ENCODE measurements at regions not wholly inside any gene's neighbourhood (a gene's known extent, or its start where the extent isn't known, plus 50 kb on each side); places are given as distances from the start of the nearest gene placed in this dataset.

- ChIA-PET CTCF (no interaction called here), POLR2A (no interaction called here)
- Histone ChIP-seq H3K27ac (ENCODE audit: insufficient read depth, low read depth, low read length) (no peak overlapping the region), H4K20me1 (replicated peaks; ENCODE audit: control insufficient read depth, extremely low read depth, insufficient read depth, low read length) (no peaks in the 10 kb centered on the region), H3K27me3 (ENCODE audit: control insufficient read depth in 2 of 2, insufficient read depth in 2 of 2, low read length in 2 of 2) (no peaks in the 10 kb centered on the region), H3K9me3 (replicated peaks; ENCODE audit: control insufficient read depth, insufficient read depth, low read length) (no peaks in the 10 kb centered on the region), H3K4me3 (replicated peaks in 1 of 3; ENCODE audit: insufficient read depth in 1 of 3, low read depth in 1 of 3, low read length in 3 of 3) (no peak overlapping the region), H2AFZ (ENCODE audit: low read depth, low read length) (no peak overlapping the region), H3K9ac (replicated peaks; ENCODE audit: extremely low read depth, insufficient read depth, low read length) (no peak overlapping the region), H3K4me1 (ENCODE audit: control insufficient read depth, extremely low read depth, insufficient read depth, low read length) (no peaks in the 10 kb centered on the region), H3K79me2 (ENCODE audit: control insufficient read depth, insufficient read depth, low read length) (no peaks in the 10 kb centered on the region), H3K9me1 (replicated peaks; ENCODE audit: control insufficient read depth, extremely low read depth, insufficient read depth, low read length) (no peaks in the 10 kb centered on the region), H3K4me2 (ENCODE audit: insufficient read depth, low read length) (no peak overlapping the region), H3K36me3 (ENCODE audit: control insufficient read depth in 2 of 2, extremely low read depth in 1 of 2, insufficient read depth in 2 of 2, low read length in 2 of 2) (no peaks in the 10 kb centered on the region)
- intact Hi-C loops (cut with micrococcal nuclease) (no loop called here), dilution Hi-C loops (cut with MboI; ENCODE audit: extremely low pct_ligation_motif_present, low sequenced_read_pairs) (no loop called here)
- no TSS peak for BruUV-seq (replicated peaks)
- no peak for FAIRE-seq
- no peak for DNase-seq (ENCODE audit: low read depth, low spot score)
- no peak for TF ChIP-seq MYC (IDR thresholded peaks at IDR 0.05; ENCODE audit: low read depth, low read length)
- TF ChIP-seq POLR2A (IDR thresholded peaks at IDR 0.05; ENCODE audit: low read depth, low read length), result no peak
- no peak for TF ChIP-seq JUN (IDR thresholded peaks at IDR 0.05; ENCODE audit: borderline replicate concordance, insufficient read depth, insufficient read length, low read depth)
- no peak for TF ChIP-seq FOS (IDR thresholded peaks at IDR 0.05; ENCODE audit: borderline replicate concordance, insufficient read depth, low read length)
- no peak for TF ChIP-seq GATA2 (IDR thresholded peaks at IDR 0.05; ENCODE audit: insufficient read depth, insufficient read length, low read depth, low read length)
These were observed 167.2 kb downstream of the KCNA5 start for GRCh38 chr12:5210923-5211290.

DNA sequence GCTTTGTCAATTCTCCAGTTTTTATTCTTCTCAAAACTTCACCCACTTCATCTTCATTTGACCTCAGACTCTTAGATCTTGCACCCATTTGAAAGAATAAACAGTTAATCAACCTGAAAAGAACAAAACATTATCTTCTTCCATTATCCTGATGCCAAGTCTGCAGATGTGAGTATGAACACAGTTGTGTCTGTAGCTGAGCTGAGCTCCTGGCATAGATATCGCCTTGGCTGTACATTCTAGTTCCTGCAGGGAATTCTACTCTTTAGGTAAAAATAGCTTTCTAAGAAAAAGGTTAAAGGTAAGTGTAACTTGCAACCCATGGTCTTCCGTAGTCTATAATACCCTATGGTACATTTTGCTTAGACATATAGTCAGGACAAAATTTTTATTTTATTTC, 169.7 kb downstream of the KCNA5 start:
- Histone ChIP-seq H3K79me2 (ENCODE audit: control insufficient read depth, insufficient read depth, low read length) (no peaks in the 10 kb centered on the region), H3K9me1 (replicated peaks; ENCODE audit: control insufficient read depth, extremely low read depth, insufficient read depth, low read length) (no peaks in the 10 kb centered on the region), H3K9me3 (replicated peaks; ENCODE audit: control insufficient read depth, insufficient read depth, low read length) (no peaks in the 10 kb centered on the region), H3K36me3 (ENCODE audit: control insufficient read depth in 2 of 2, extremely low read depth in 1 of 2, insufficient read depth in 2 of 2, low read length in 2 of 2) (no peaks in the 10 kb centered on the region), H3K27ac (ENCODE audit: insufficient read depth, low read depth, low read length) (no peak overlapping the region), H2AFZ (ENCODE audit: low read depth, low read length) (no peak overlapping the region), H3K4me3 (replicated peaks in 1 of 3; ENCODE audit: insufficient read depth in 1 of 3, low read depth in 1 of 3, low read length in 3 of 3) (no peak overlapping the region), H3K27me3 (ENCODE audit: control insufficient read depth in 2 of 2, insufficient read depth in 2 of 2, low read length in 2 of 2) (no peaks in the 10 kb centered on the region), H3K4me2 (ENCODE audit: insufficient read depth, low read length) (no peak overlapping the region), H3K9ac (replicated peaks; ENCODE audit: extremely low read depth, insufficient read depth, low read length) (no peak overlapping the region), H3K4me1 (ENCODE audit: control insufficient read depth, extremely low read depth, insufficient read depth, low read length) (no peaks in the 10 kb centered on the region), H4K20me1 (replicated peaks; ENCODE audit: control insufficient read depth, extremely low read depth, insufficient read depth, low read length) (no peaks in the 10 kb centered on the region)
- CTCF ChIA-PET, result no interaction called here
- DNase-seq (ENCODE audit: low read depth, low spot score) (no peak), FAIRE-seq (no peak)
- intact Hi-C loops (cut with micrococcal nuclease) (no loop called here), dilution Hi-C loops (cut with MboI; ENCODE audit: extremely low pct_ligation_motif_present, low sequenced_read_pairs) (no loop called here)
- TF ChIP-seq FOS (IDR thresholded peaks at IDR 0.05; ENCODE audit: borderline replicate concordance, insufficient read depth, low read length), result no peak
- TF ChIP-seq GATA2 (IDR thresholded peaks at IDR 0.05; ENCODE audit: insufficient read depth, insufficient read length, low read depth, low read length), result no peak
- no peak for TF ChIP-seq JUN (IDR thresholded peaks at IDR 0.05; ENCODE audit: borderline replicate concordance, insufficient read depth, insufficient read length, low read depth)
- TF ChIP-seq CTCF (IDR thresholded peaks at IDR 0.05; ENCODE audit: extremely low read depth in 1 of 2, insufficient read depth in 1 of 2, low read depth in 1 of 2, low read length in 2 of 2), result no peak
- TF ChIP-seq POLR2AphosphoS5 (IDR thresholded peaks at IDR 0.05; ENCODE audit: insufficient read depth, low read depth, low read length), result no peak
- POLR2A ChIA-PET, result no interaction called here
- no TSS peak for BruUV-seq (replicated peaks)

All from endothelial cell of umbilical vein (primary cell).